Psoas muscle (tissue), 7 donors: ENCODE measurements at regions not wholly inside any gene's neighbourhood (a gene's known extent, or its start where the extent isn't known, plus 50 kb on each side); places are given as distances from the start of the nearest gene placed in this dataset.

ENCODE experiments used
- ATAC-seq, 4 donors: fragments of 200-7000 bp; cut with Tn5 transposase; one replicate each; pipeline ENCODE4 v1.9.1; 2020; ENCODE audit warnings: moderate library complexity in 3 of 4, mild to moderate bottlenecking in 2 of 4
- DNase-seq, 2 donors: peaks; one replicate each; pipeline ENCODE4 v3.0.0-alpha.2; 2020
- H3K27ac ChIP-seq: fragments of 200-600 bp; one replicate; pipeline ENCODE4 v1.8.0; 2022
- H3K27me3 ChIP-seq, 3 donors: fragments of 200-600 bp in 1 of 3; one replicate each; pipeline versions ENCODE4 v1.6.1 to v1.8.0; 2013 to 2022; ENCODE audit warnings: low read length in 2 of 3, mild to moderate bottlenecking in 2 of 3, moderate library complexity in 1 of 3; ENCODE audit not compliant: insufficient read depth in 3 of 3
- H3K36me3 ChIP-seq, 2 donors: fragments of 200-600 bp in 1 of 2; one replicate each; pipeline versions ENCODE4 v1.6.1 to v1.8.0; 2013 to 2022; ENCODE audit warnings: low read depth in 1 of 2, mild to moderate bottlenecking in 1 of 2, moderate library complexity in 1 of 2; ENCODE audit not compliant: insufficient read depth in 1 of 2
- H3K4me1 ChIP-seq: fragments of 200-600 bp; one replicate; pipeline ENCODE4 v1.8.0; 2022
- H3K4me3 ChIP-seq: fragments of 200-600 bp; one replicate; pipeline ENCODE4 v1.8.0; 2022; ENCODE audit warnings: mild to moderate bottlenecking
- H3K9me3 ChIP-seq: fragments of 200-600 bp; one replicate; pipeline ENCODE4 v1.8.0; 2022
- CTCF ChIP-seq: fragments of 200-600 bp; IDR thresholded peaks from one replicate; pipeline ENCODE4 v1.8.0; 2022; ENCODE audit warnings: antibody characterized with exemption
- WGBS, 3 donors: extraction: QIAGEN DNeasy Blood & Tissue Kit; methylation state at CpG; one replicate each; pipeline versions ENCODE4 v1.1.6 to v1.1.7; 2013; 5-methylcytosine and 5-hydroxymethylcytosine counted together
- intact Hi-C, 2 donors: fragments of 100-400 bp; cut with DNase I; formaldehyde crosslinking; loops; one replicate each; pipeline versions ENCODE4 v1.11.0 to v1.14.2; 2022
- donor health status: healthy with polysubstance abuse.
- donor health status: DM: no; HTN: no; CAD: no; lungs with moderate emphysema.
- donor health status: Bipolar disorder and iron deficiency.
- donor health status: healthy.
- donor health status: DM: yes; HTN: yes; CAD: no.
- donor health status: DM: no; HTN: no; CAD: no.
- donor health status: DM: yes; HTN: yes; CAD: no.

DNA sequence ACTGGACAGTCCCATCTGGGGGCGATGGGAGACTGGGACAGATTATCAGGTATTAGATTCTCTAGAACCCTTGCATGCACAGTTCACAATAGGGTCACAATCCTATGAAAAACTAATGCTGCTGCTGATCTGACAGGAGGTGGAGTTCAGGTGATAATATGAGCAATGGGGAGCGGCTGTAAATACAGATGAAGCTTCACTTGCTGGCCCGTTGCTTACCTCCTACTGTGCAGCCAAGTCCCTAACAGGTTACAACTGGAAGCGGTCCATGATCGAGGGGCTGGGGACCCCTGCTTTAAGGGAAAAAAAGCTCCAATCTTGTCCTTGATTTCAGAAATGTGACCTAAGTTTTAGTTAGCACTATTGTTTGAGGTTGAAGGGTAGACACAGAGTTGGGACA, 175.2 kb downstream of the ZNF330 start:
- TF ChIP-seq CTCF: no peak
- WGBS, 3 donors: 90 to 93% (median 90%) methylated on average over 5 of the region's 5 CpGs
- H3K27ac ChIP-seq: no peak overlapping the region
- DNase-seq (no peak), ATAC-seq (no peak)
- intact Hi-C loops: no loop called here
- H3K4me3 ChIP-seq: no peak overlapping the region
- no peaks in the 10 kb centered on the region for H3K36me3 ChIP-seq
- no peaks in the 10 kb centered on the region for H3K27me3 ChIP-seq
- no peaks in the 10 kb centered on the region for H3K9me3 ChIP-seq
- H3K4me1 ChIP-seq: no peaks in the 10 kb centered on the region

GRCh38 chr4:141402712-141403111, 182.0 kb downstream of the ZNF330 start:
- H3K4me1 ChIP-seq: no peaks in the 10 kb centered on the region
- intact Hi-C loops: no loop called here
- DNase-seq (no peak), ATAC-seq (no peak)
- no peak overlapping the region for H3K27ac ChIP-seq
- no peaks in the 10 kb centered on the region for H3K27me3 ChIP-seq
- WGBS, 3 donors: 79 to 89% (median 86%) methylated on average over 5 of the region's 5 CpGs
- H3K4me3 ChIP-seq: no peak overlapping the region
- no peaks in the 10 kb centered on the region for H3K9me3 ChIP-seq
- H3K36me3 ChIP-seq: no peaks in the 10 kb centered on the region
- no peak for TF ChIP-seq CTCF

DNA sequence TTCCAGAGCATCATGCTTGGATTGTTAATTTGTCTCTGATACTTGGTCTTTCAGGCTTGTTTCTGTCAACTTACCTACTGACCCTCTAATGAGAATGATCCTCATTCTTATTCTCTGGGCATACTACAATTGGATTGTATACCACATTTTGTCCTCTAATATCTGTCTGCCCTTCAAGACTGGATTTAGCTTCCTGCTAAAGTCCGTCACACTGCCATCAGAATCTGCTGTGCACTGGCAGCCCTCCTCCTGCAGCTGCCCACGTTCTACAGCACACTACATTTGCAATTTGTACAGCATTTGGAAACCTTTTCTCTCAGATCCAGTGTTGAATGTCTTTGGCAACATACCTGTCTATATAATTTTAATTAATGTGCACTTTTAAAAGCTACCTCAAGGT, 183.1 kb downstream of the ZNF330 start:
- H3K27me3 ChIP-seq: no peaks in the 10 kb centered on the region
- intact Hi-C loops: no loop called here
- no peak for DNase-seq
- no peaks in the 10 kb centered on the region for H3K4me1 ChIP-seq
- H3K9me3 ChIP-seq: no peaks in the 10 kb centered on the region
- no peak for ATAC-seq
- WGBS, 3 donors: 37 to 54% (median 38%) methylated on average over 2 of the region's 2 CpGs
- no peak for TF ChIP-seq CTCF
- H3K4me3 ChIP-seq: no peak overlapping the region
- H3K27ac ChIP-seq: no peak overlapping the region
- H3K36me3 ChIP-seq: no peaks in the 10 kb centered on the region

GRCh38 chr4:141406237-141406636, 185.5 kb downstream of the ZNF330 start:
- no peak for DNase-seq
- H3K4me1 ChIP-seq: no peaks in the 10 kb centered on the region
- intact Hi-C loops: no loop called here
- no peak overlapping the region for H3K4me3 ChIP-seq
- H3K36me3 ChIP-seq: no peaks in the 10 kb centered on the region
- TF ChIP-seq CTCF: no peak
- H3K27me3 ChIP-seq: no peaks in the 10 kb centered on the region
- H3K27ac ChIP-seq: no peak overlapping the region
- ATAC-seq: no peak
- H3K9me3 ChIP-seq: no peaks in the 10 kb centered on the region

GRCh38 chr4:141409556-141409955, 188.9 kb downstream of the ZNF330 start:
- no peak for TF ChIP-seq CTCF

More at GRCh38 chr4:141409556-141409955, 188.9 kb downstream of the ZNF330 start:
- 97 to 98% (median 98%) methylated on average over 5 of the region's 5 CpGs for WGBS, 3 donors
- H3K27ac ChIP-seq: no peak overlapping the region
- ATAC-seq (no peak), DNase-seq (no peak)
- no peaks in the 10 kb centered on the region for H3K36me3 ChIP-seq
- no peaks in the 10 kb centered on the region for H3K27me3 ChIP-seq
- no peaks in the 10 kb centered on the region for H3K9me3 ChIP-seq
- no peaks in the 10 kb centered on the region for H3K4me1 ChIP-seq
- intact Hi-C loops: no loop called here
- H3K4me3 ChIP-seq: no peak overlapping the region
